ENCODE measurements at regions not wholly inside any gene's neighbourhood (a gene's known extent, or its start where the extent isn't known, plus 50 kb on each side); places are given as distances from the start of the nearest gene placed in this dataset.

DNA sequence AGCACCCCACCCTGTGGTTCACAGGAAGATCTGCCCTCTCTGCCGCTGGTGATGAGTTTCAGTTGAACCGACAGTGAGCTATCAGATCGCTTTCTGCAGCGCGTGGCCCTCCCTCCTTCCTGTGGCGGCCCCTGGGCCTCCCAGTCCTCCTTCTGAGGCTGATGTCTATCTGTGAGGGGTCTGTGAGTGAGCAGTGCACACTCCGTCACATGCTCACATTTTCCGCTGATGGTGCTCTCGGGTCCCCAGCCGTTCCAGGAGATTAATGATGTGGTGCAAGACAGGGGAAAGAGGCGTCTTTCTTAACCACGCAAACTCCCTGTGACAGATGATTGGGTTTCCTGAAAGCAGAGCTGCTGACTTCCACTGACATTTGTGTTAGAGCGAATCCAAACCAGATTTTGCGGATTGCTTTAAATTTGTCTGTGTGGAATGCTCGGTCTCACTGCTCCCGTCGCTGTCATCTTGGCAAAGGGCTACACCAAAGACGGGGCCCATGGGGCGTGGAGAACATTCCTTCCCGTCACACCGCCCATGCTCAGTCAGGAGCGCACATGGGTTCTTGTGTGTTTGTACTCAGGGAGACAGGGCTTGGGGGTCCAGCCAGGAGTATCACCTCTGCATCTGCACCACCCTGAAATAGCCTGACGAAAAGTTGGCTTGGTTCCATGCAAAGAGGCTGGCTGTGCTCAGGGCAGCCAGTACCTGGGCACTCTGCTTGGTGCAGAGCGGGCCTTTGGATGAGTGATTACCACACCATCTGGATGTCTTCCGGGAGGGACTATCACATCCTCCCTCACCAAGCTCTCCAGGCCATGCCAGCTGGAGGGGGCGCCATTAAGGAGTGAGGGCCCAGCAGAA, 154.7 kb upstream of the HS6ST1 start:
- no peak for TF ChIP-seq CTCF (conservative IDR thresholded peaks at IDR 0.05; ENCODE audit: low read depth, low read length)
- no peak overlapping the region for H3K4me3 ChIP-seq (ENCODE audit: low read depth, low read length)
- no peak for DNase-seq (ENCODE audit: low read depth)

- H3K4me3 ChIP-seq (ENCODE audit: low read depth, low read length): no peak overlapping the region
- no peak for TF ChIP-seq CTCF (conservative IDR thresholded peaks at IDR 0.05; ENCODE audit: low read depth, low read length)
- no peak for DNase-seq (ENCODE audit: low read depth)
Observed at GRCh38 chr2:128474036-128474955, 155.6 kb upstream of the HS6ST1 start.

GRCh38 chr2:128474962-128475361, 156.3 kb upstream of the HS6ST1 start:
- no peak overlapping the region for H3K4me3 ChIP-seq (ENCODE audit: low read depth, low read length)
- DNase-seq (ENCODE audit: low read depth): no peak
- TF ChIP-seq CTCF (conservative IDR thresholded peaks at IDR 0.05; ENCODE audit: low read depth, low read length): no peak

DNA sequence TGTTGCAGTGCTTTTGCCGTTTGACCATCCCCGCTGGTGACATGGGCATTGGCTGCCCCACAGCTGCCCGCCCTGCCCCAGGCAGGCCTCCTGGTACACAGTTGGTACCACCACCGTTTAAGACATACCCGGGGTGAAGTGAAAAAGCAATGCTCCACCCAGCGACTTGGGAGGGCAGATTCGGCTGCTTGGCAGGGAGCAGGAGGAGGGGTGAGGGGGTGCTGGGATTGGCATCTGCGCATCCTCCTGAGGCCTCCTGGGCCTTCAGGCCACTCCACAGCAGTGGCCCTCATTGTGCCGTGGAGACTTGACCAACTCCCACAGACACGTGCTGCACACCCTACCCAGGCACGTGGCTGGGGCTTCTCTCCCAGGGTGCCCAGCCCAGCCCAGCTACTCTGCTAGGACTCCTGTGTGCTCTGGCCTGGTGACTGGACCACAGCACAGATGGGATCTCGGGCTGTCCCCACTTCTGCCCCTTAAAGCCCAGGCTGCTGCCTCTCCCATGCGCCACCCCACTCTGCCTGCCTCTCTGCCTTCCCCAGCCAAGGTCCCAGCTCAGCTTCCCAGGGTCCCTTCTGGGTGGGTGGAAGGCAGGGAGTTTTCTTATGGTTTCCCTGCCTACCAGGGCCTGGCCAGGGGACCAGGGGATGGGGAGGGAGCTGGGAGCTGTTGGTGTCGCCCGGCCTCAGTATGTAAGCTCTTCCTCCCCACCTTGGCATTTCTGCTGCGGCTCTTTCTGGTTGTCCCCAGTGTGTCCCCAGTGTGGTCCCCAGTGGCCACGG, 157.0 kb upstream of the HS6ST1 start:
- DNase-seq (ENCODE audit: low read depth): no peak

DNA sequence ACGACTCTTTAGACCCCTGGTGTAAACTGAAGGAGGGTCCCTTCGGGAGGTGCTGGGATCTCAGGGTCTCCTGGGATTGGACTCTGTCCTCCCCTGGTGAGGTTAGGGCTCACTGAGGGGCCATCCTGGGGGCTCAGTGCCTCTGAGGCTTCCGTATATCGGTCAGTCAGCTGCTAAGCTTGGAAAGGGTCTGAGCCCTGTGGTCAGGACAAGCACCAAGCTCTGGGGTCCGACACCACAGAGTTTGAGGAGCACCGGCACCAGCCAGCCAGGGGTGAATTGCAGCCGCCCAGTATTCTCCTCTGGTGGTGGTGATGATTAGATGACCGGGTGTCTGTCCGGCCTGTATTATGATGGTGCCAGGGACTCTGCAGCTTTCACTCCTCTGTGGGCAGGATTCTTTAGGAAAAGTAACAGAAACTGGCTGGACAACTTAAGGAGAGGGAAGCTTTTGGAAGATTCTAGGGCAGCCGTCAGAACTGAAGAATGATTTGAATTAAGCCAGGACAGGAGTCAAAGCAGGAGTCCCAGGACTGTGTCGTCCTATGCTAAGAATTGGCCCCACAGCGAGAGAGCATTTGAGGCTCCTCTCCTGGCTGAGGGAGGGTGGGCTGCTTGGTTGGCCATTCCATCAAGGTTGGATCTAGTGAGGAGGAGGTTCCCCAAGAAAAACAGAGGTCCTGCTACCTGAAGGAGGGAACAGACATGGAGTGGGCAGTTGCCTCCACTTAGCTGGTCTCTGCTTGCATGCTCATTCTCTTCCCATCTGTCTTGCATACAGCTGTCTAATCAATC, 158.6 kb upstream of the HS6ST1 start:
- TF ChIP-seq CTCF (conservative IDR thresholded peaks at IDR 0.05; ENCODE audit: low read depth, low read length): no peak
- no peak overlapping the region for H3K4me3 ChIP-seq (ENCODE audit: low read depth, low read length)
- DNase-seq (ENCODE audit: low read depth): no peak

More for the DNA sequence above, 157.0 kb upstream of the HS6ST1 start:
- H3K4me3 ChIP-seq (ENCODE audit: low read depth, low read length): no peak overlapping the region
- no peak for TF ChIP-seq CTCF (conservative IDR thresholded peaks at IDR 0.05; ENCODE audit: low read depth, low read length)

DNA sequence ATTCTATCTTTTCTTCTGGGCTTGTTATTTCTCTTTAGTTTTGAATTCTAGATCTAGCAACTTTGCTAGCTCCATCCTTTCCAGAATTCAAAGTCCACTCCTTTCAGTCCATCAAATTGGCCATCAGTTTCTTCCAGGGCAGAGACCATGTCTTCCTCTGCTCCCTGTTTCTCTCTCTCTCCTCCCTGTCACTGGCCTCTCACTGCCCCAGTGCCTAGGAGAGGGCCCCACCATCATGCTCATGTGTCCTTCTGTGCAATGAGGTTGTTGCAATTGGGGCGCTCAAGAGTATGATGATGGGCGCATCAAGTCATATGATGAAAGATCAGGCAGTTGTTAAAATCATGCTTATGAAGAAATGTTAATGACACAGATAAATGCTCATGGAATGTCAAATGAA, 159.2 kb upstream of the HS6ST1 start:
- TF ChIP-seq CTCF (conservative IDR thresholded peaks at IDR 0.05; ENCODE audit: low read depth, low read length): no peak
- DNase-seq (ENCODE audit: low read depth): no peak

More for the DNA sequence above, 159.2 kb upstream of the HS6ST1 start:
- H3K4me3 ChIP-seq (ENCODE audit: low read depth, low read length): no peak overlapping the region
